BJ (cell line): ENCODE measurements at regions not wholly inside any gene's neighbourhood (a gene's known extent, or its start where the extent isn't known, plus 50 kb on each side); places are given as distances from the start of the nearest gene placed in this dataset.
"Not testable (repeated sequence)": the region's sequence is repeated elsewhere in the genome, so short reads cannot be mapped to it uniquely, and the experiment has no call there.

Experiments used
- CTCF ChIA-PET: fragments of 350-600 bp; formaldehyde crosslinking; extraction: SDS; loops from one replicate; lab custom pipeline; 2021; ENCODE audit warnings: antibody characterized with exemption, inconsistent platforms; lab: Yijun Ruan, JAX
- POLR2A ChIA-PET: fragments of 300-600 bp; sonication (Branson Sonifier 250); formaldehyde crosslinking; extraction: SDS; loops from one replicate; lab custom pipeline; 2021; ENCODE audit warnings: antibody characterized with exemption; lab: Charles Lee
- DNase-seq: peaks from one replicate; pipeline ENCODE4 v3.0.0-alpha.2; 2011; ENCODE audit warnings: low read depth
- H3K27me3 ChIP-seq: 2 replicates; pipeline ENCODE4 v1.6.0; 2011; ENCODE audit warnings: low read length; ENCODE audit not compliant: control insufficient read depth, insufficient read depth
- H3K36me3 ChIP-seq: 2 replicates; pipeline ENCODE4 v1.5.1; 2011; ENCODE audit warnings: low read length; ENCODE audit not compliant: control insufficient read depth, insufficient read depth
- H3K4me3 ChIP-seq: 2 replicates; pipeline ENCODE4 v1.5.1; 2011; ENCODE audit warnings: low read depth, mild to moderate bottlenecking, control low read depth, low read length
- CTCF ChIP-seq: IDR thresholded peaks from 2 replicates; pipeline ENCODE4 v1.5.1; 2011; ENCODE audit warnings: low read depth, mild to moderate bottlenecking, control low read depth, inconsistent platforms, low read length, moderate library complexity; ENCODE audit not compliant: insufficient read depth

- no peak for DNase-seq
- no peak for TF ChIP-seq CTCF
- CTCF ChIA-PET, result interaction anchor here (0.9 kb wide), 1 partner anchor 9 kb away, joined by 3 read pairs; no protein-coding TSS in a partner anchor
- POLR2A ChIA-PET, result no interaction called here
- Histone ChIP-seq H3K36me3 (no peaks in the 10 kb centered on the region), H3K4me3 (no peak overlapping the region), H3K27me3 (no peaks in the 10 kb centered on the region)
These were observed 311.6 kb downstream of the NPHP4 start for GRCh38 chr1:5680600-5680999.

GRCh38 chr1:5678759-5679158 is 313.5 kb downstream of the NPHP4 start:
- H3K27me3 ChIP-seq, result no peaks in the 10 kb centered on the region
- no peaks in the 10 kb centered on the region for H3K36me3 ChIP-seq
- CTCF ChIA-PET, result interaction anchor here (0.6 kb wide), 1 partner anchor 36 kb away, joined by 3 read pairs; no protein-coding TSS in a partner anchor
- no peak overlapping the region for H3K4me3 ChIP-seq
- no peak for TF ChIP-seq CTCF
- no peak for DNase-seq
- POLR2A ChIA-PET, result no interaction called here

- H3K27me3 ChIP-seq, H3K36me3 ChIP-seq, POLR2A ChIA-PET, CTCF ChIA-PET, H3K4me3 ChIP-seq, DNase-seq: not testable (repeated sequence)
These were observed 319.9 kb downstream of the NPHP4 start for GRCh38 chr1:5672355-5672754.

GRCh38 chr1:5670590-5671350 is 321.5 kb downstream of the NPHP4 start:
- POLR2A ChIA-PET, result no interaction called here
- Histone ChIP-seq H3K36me3 (no peaks in the 10 kb centered on the region), H3K27me3 (no peaks in the 10 kb centered on the region), H3K4me3 (no peak overlapping the region)
- no peak for TF ChIP-seq CTCF
- DNase-seq, result no peak
- CTCF ChIA-PET, result interaction anchor here (1.2 kb wide), 1 partner anchor 10 kb away, joined by 3 read pairs; no protein-coding TSS in a partner anchor

- H3K4me3 ChIP-seq, result no peak overlapping the region
- DNase-seq, result no peak
- CTCF ChIA-PET, result no interaction called here
- no peaks in the 10 kb centered on the region for H3K27me3 ChIP-seq
- POLR2A ChIA-PET, result no interaction called here
- TF ChIP-seq CTCF, result no peak
- H3K36me3 ChIP-seq, result no peaks in the 10 kb centered on the region
These were observed 324.5 kb downstream of the NPHP4 start for GRCh38 chr1:5667513-5668325.
